Non-pigmented ciliary epithelial cell (primary cell): ENCODE measurements at regions not wholly inside any gene's neighbourhood (a gene's known extent, or its start where the extent isn't known, plus 50 kb on each side); places are given as distances from the start of the nearest gene placed in this dataset.
"Not testable (repeated sequence)": the region's sequence is repeated elsewhere in the genome, so short reads cannot be mapped to it uniquely, and the experiment has no call there.

Source experiments
- DNase-seq: peaks from one replicate; pipeline ENCODE4 v3.0.0-alpha.2; 2010; ENCODE audit warnings: low read depth

DNA sequence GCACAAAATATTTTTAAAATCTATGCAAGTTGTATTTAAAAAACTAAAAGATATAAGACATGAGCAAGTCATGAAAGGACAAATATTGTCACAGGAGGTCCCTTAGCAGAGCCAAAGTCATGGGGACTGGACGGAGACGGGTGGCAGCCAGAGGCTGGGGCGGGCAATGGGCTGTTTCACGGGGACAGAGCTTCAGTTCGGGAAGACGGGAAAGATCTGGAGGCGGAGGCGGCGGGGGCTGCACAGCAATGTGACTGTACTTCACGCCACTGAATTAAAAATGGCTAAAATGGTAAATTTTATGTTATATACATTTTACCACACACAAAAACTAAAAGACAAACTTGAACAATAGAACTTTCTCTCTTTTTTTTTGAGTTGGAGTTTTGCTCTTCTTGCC lies 60.0 kb upstream of the METRNL start:
- no peak for DNase-seq

DNA sequence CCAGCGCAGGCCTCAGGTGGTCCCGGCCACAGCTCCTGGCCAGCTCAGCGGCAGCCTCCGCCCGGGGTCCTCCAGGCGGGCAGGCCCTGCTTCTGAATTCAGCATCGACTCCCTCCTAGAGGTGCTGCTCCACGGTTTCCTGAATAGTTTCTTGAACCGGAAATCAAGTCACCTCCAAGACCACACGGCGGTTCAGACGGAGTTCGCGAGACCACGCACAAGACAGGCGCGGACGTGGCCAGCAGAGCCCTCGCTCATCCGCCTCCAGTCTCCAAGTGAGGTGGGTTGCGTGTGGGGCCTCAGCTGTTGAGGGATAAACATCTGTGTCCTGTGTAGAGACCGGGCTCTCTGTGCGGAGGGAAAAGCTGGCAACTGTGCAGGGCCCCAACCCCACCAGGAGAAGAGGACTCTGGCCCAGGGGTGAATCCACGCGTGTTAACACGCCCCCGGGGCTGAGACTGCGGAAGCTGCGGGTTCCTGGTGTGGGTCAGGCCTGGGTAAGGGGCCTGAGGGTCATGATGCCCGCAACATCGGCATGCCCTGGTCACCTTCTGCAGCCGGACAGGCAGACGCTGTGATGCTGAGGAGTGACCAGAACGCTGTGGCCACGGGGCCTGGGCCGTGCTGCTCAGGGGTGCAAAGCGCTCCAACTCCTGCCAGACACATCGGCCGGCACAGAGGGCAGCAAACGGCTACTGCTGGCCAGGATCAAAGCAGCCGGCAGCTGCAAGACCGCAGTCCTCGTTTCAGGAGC lies 55.0 kb upstream of the METRNL start:
- no peak for DNase-seq

DNA sequence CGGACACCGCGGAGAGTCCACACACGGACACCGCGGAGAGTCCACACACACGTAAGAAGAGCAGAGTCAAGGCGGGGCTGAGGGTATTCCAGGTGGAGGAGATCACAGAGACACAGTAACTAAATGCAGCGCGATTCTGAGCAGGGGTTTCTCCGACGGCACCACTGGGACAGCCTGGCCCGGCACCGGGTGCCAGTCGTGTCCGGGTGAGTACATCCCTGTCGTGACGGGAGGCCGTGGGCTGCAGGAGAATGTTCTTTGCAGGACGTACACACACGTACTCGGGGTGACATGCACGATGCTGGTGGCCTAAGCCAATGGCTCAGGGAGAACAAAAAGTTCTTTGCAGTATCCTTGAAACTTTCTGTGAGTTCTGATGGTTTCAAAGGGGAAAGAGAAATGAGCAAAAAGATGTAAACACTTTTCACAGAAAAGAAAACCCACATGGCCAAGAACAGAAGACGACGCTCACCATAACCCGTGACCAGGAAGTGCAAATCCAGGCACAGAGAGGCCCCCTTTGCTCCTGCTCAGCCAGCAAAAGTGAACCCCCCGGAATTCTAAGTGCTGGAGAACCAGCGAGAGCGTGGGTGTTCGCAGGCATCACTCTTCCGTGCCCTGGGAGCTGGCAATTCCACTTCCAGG lies 53.7 kb upstream of the METRNL start:
- no peak for DNase-seq

DNA sequence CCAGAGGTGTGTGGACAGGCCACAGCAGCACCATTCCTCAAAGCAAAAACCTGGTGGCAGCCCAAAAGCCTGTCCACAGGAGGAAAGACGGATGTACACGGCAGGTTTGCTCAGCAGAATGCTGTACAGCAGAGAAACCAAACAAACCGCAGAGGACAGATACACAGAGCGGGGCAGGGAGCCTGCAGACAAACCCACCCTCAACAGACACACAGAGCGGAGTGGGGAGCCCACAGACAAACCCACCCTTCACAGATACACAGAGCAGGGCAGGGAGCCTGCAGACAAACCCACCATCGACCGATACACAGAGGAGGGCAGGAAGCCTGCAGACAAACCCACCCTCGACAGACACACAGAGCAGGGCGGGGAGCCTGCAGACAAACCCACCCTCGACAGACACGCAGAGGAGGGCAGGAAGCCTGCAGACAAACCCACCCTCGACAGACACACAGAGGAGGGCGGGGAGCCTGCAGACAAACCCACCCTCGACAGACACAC lies 53.0 kb upstream of the METRNL start:
- no peak for DNase-seq

DNA sequence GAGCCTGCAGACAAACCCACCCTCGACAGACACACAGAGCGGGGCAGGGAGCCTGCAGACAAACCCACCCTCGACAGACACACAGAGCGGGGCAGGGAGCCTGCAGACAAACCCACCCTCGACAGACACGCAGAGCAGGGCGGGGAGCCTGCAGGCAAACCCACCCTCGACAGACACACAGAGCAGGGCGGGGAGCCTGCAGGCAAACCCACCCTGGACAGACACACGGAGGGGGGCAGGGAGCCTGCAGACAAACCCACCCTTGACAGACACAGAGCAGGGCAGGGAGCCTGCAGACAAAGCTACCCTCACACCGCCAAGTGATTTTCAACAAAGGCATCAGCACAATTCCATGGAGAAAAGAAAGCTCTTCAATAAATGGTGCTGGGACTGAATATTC lies 52.5 kb upstream of the METRNL start:
- not testable (repeated sequence) for DNase-seq

DNA sequence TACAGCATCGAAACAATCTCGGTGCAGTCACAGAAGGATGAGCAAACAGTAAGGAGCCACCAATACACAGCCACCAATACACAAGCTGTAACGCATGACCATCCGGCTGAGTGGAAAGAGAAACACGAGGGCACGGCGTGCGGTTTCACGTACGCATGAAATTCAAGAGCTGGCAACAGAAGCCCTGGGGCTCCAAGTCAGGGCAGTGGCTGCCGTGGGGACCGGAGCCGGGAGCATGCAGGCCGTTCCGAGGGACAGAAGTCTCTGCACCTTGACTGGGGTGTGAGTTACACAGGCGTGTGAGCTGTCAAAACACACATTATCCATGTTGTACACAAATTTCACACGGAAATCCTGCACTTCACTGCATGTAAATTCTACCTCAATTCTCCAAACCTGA lies 50.6 kb upstream of the METRNL start:
- DNase-seq, result no peak

DNA sequence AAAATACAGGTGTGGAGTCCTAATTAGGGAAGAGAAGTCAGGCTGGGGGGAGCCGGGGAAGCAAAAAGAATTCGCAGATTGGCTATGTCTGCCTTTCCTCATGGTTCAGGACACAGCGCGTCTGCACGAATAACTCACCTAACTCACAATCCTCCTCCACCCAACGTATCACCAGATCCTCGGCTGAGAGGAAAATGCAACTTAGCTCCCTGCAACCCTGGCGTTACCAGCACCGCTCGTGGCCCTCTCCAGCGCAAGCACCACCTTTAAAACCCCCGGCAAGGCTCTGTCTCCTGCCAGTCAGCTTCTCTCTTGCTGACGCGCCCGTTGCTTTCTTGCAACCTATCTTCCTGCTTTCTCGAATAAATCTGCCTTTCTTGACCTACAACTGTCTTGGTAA lies 49.8 kb upstream of the METRNL start:
- DNase-seq, result no peak
